ENCODE measurements at regions not wholly inside any gene's neighbourhood (a gene's known extent, or its start where the extent isn't known, plus 50 kb on each side); places are given as distances from the start of the nearest gene placed in this dataset.

- no peak for TF ChIP-seq EP300 (IDR thresholded peaks at IDR 0.05; ENCODE audit: borderline replicate concordance)
- no peak for TF ChIP-seq TAF1 (IDR thresholded peaks at IDR 0.05; ENCODE audit: low read depth)
- TF ChIP-seq RAD21 (IDR thresholded peaks at IDR 0.05; ENCODE audit: low read depth) = no peak
- no peak for TF ChIP-seq TCF12 (IDR thresholded peaks at IDR 0.05; ENCODE audit: low read depth)
- TF ChIP-seq REST (IDR thresholded peaks at IDR 0.05; ENCODE audit: low read depth) = no peak
- TF ChIP-seq FOXM1 (IDR thresholded peaks at IDR 0.05; ENCODE audit: borderline replicate concordance, low read depth) = no peak
- TF ChIP-seq, protein P1, sequence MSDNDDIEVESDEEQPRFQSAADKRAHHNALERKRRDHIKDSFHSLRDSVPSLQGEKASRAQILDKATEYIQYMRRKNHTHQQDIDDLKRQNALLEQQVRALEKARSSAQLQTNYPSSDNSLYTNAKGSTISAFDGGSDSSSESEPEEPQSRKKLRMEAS (IDR thresholded peaks at IDR 0.05) = no peak
Observed at GRCh38 chr3:157611536-157612076, 108.4 kb upstream of the VEPH1 start.
